GM23248 (cell line): ENCODE measurements at regions not wholly inside any gene's neighbourhood (a gene's known extent, or its start where the extent isn't known, plus 50 kb on each side); places are given as distances from the start of the nearest gene placed in this dataset.

Experiments
- EZH2 ChIP-seq: fragments of 200-600 bp; sonication (generic); IDR thresholded peaks from 2 replicates; pipeline ENCODE4 v1.6.1; 2018; ENCODE audit warnings: antibody characterized with exemption, mild to moderate bottlenecking; ENCODE audit not compliant: insufficient read depth, poor library complexity, severe bottlenecking
- EZH2phosphoT487 ChIP-seq: fragments of 200-600 bp; sonication (generic); IDR thresholded peaks from 2 replicates; pipeline ENCODE4 v1.6.1; 2018; ENCODE audit warnings: antibody characterized with exemption, moderate library complexity, mild to moderate bottlenecking, low read depth; ENCODE audit not compliant: insufficient read depth

GRCh38 chr6:137403855-137404254 is 90.3 kb downstream of the OLIG3 start:
- no peak for TF ChIP-seq EZH2
- no peak for TF ChIP-seq EZH2phosphoT487
